CD14-positive monocyte (primary cell): ENCODE measurements at regions not wholly inside any gene's neighbourhood (a gene's known extent, or its start where the extent isn't known, plus 50 kb on each side); places are given as distances from the start of the nearest gene placed in this dataset.

Source experiments
- DNase-seq, 3 donors: peaks; one replicate each; pipeline ENCODE4 v3.0.0-alpha.2; 2011 to 2022
- H2AFZ ChIP-seq: 2 replicates; pipeline ENCODE4 v1.6.0; 2012; ENCODE audit warnings: mild to moderate bottlenecking, low read depth, low read length, inconsistent platforms; ENCODE audit not compliant: insufficient read depth, poor library complexity, severe bottlenecking
- H3K27ac ChIP-seq, 2 donors: 1 replicate in 1 of 2; 2 replicates in 1 of 2; pipeline ENCODE4 v1.5.1; 2012 to 2013; ENCODE audit warnings: low read length in 2 of 2, control low read depth in 1 of 2, inconsistent platforms in 1 of 2, low read depth in 1 of 2, mild to moderate bottlenecking in 1 of 2
- H3K27me3 ChIP-seq, 2 donors: one replicate each; pipeline versions ENCODE4 v1.6.0 to v1.6.1; 2011 to 2013; ENCODE audit warnings: low read length in 2 of 2; ENCODE audit not compliant: control insufficient read depth in 2 of 2, insufficient read depth in 2 of 2
- H3K36me3 ChIP-seq, 2 donors: replicated peaks in 1 of 2; 1 replicate in 1 of 2; 2 replicates in 1 of 2; pipeline versions ENCODE4 v1.5.1 to v1.6.1; 2012 to 2013; ENCODE audit warnings: low read length in 2 of 2, control low read depth in 1 of 2, inconsistent platforms in 1 of 2, mild to moderate bottlenecking in 1 of 2; ENCODE audit not compliant: insufficient read depth in 2 of 2, control insufficient read depth in 1 of 2
- H3K4me1 ChIP-seq, 2 donors: 1 replicate in 1 of 2; 2 replicates in 1 of 2; pipeline versions ENCODE4 v1.5.1 to v1.6.1; 2012 to 2013; ENCODE audit warnings: low read length in 2 of 2, control low read depth in 1 of 2, inconsistent platforms in 1 of 2, mild to moderate bottlenecking in 1 of 2, moderate library complexity in 1 of 2; ENCODE audit not compliant: insufficient read depth in 2 of 2, control insufficient read depth in 1 of 2
- H3K4me2 ChIP-seq: replicated peaks from 2 replicates; pipeline ENCODE3; 2012; ENCODE audit warnings: low read length, moderate library complexity, mild to moderate bottlenecking; ENCODE audit not compliant: poor library complexity, severe bottlenecking; ENCODE audit errors: extremely low read depth
- H3K4me3 ChIP-seq, 3 experiments: fragments of 200-600 bp in 1 of 3; sonication (generic) in 1 of 3; replicated peaks in 1 of 3; 1 replicate in 2 of 3; 2 replicates in 1 of 3; pipeline ENCODE4 v1.5.1; 2011 to 2013; ENCODE audit warnings: low read length in 3 of 3, mild to moderate bottlenecking in 3 of 3, control low read depth in 2 of 3, low read depth in 2 of 3, inconsistent platforms in 1 of 3, moderate library complexity in 1 of 3
- H3K79me2 ChIP-seq: 2 replicates; pipeline ENCODE4 v1.6.0; 2012; ENCODE audit warnings: mild to moderate bottlenecking, control low read depth, inconsistent platforms, low read length, moderate library complexity; ENCODE audit not compliant: insufficient read depth
- H3K9ac ChIP-seq: 2 replicates; pipeline ENCODE4 v1.6.0; 2017; ENCODE audit warnings: low read length, mild to moderate bottlenecking; ENCODE audit not compliant: insufficient read depth, poor library complexity, severe bottlenecking
- H3K9me3 ChIP-seq, 2 donors: replicated peaks in 1 of 2; 1 replicate in 1 of 2; 2 replicates in 1 of 2; pipeline versions ENCODE4 v1.5.1 to v1.6.1; 2012 to 2013; ENCODE audit warnings: low read length in 2 of 2, control low read depth in 1 of 2; ENCODE audit not compliant: control insufficient read depth in 1 of 2, insufficient read depth in 1 of 2
- H4K20me1 ChIP-seq: 2 replicates; pipeline ENCODE4 v1.6.0; 2012; ENCODE audit warnings: mild to moderate bottlenecking, low read length, control low read depth, moderate library complexity; ENCODE audit not compliant: insufficient read depth
- H3K27ac Mint-ChIP-seq, 7 donors: one replicate each; pipeline ENCODE4 v1.8.0; 2020; ENCODE audit warnings: mild to moderate bottlenecking in 7 of 7, mixed read lengths in 7 of 7, moderate library complexity in 6 of 7, inconsistent platforms in 2 of 7
- H3K27me3 Mint-ChIP-seq, 3 donors: one replicate each; pipeline ENCODE4 v1.8.0; 2021 to 2022; ENCODE audit warnings: low read depth in 3 of 3, mild to moderate bottlenecking in 3 of 3, mixed read lengths in 3 of 3, moderate library complexity in 3 of 3, inconsistent platforms in 1 of 3
- H3K36me3 Mint-ChIP-seq, 2 donors: one replicate each; pipeline ENCODE4 v1.8.0; 2020; ENCODE audit warnings: mixed read lengths in 2 of 2, inconsistent platforms in 1 of 2, mild to moderate bottlenecking in 1 of 2
- H3K4me1 Mint-ChIP-seq: one replicate; pipeline ENCODE4 v1.8.0; 2020; ENCODE audit warnings: mild to moderate bottlenecking, mixed read lengths
- H3K4me3 Mint-ChIP-seq, 2 donors: one replicate each; pipeline ENCODE4 v1.8.0; 2020; ENCODE audit warnings: mild to moderate bottlenecking in 2 of 2, mixed read lengths in 2 of 2, moderate library complexity in 1 of 2
- H3K9me3 Mint-ChIP-seq, 7 donors: one replicate each; pipeline ENCODE4 v1.8.0; 2020 to 2022; ENCODE audit warnings: mixed read lengths in 7 of 7, mild to moderate bottlenecking in 6 of 7, moderate library complexity in 6 of 7, inconsistent platforms in 2 of 7
- CTCF ChIP-seq: fragments of 200-600 bp; IDR thresholded peaks from one replicate; pipeline ENCODE4 v1.8.0; 2022; ENCODE audit warnings: antibody characterized with exemption, mild to moderate bottlenecking
- WGBS: methylation state at CpG from one replicate; pipeline ENCODE4 v1.1.5; 2013; ENCODE audit warnings: missing lambda C conversion rate; ENCODE audit not compliant: insufficient coverage; 5-methylcytosine and 5-hydroxymethylcytosine counted together
- intact Hi-C, 2 donors: fragments of 100-400 bp; cut with micrococcal nuclease; formaldehyde crosslinking; loops; one replicate each; pipeline versions ENCODE4 v1.15.0 to v1.15.1; 2023

GRCh38 chr1:4062041-4062440, 162.0 kb upstream of the C1orf174 start:
- no peak overlapping the region for H3K27ac ChIP-seq
- WGBS = 90% methylated on average over 9 of the region's 9 CpGs

GRCh38 chr1:4062560-4062959, 162.5 kb upstream of the C1orf174 start:
- H3K36me3 ChIP-seq = no peaks in the 10 kb centered on the region
- Mint-ChIP-seq H3K27ac (no peak overlapping the region), H3K27me3 (peaks cover 0 to 2% (median under 1%) of the 10 kb centered on the region in 3 donors), H3K4me3 (no peak overlapping the region), H3K9me3 (peaks cover 0 to 2% (median 0%) of the 10 kb centered on the region in 7 donors), H3K4me1 (no peaks in the 10 kb centered on the region), H3K36me3 (no peaks in the 10 kb centered on the region)
- H3K27ac ChIP-seq = no peak overlapping the region
- no peaks in the 10 kb centered on the region for H4K20me1 ChIP-seq
- H3K79me2 ChIP-seq = no peaks in the 10 kb centered on the region
- H3K4me2 ChIP-seq = no peak overlapping the region
- no peak overlapping the region for H3K9ac ChIP-seq
- H3K27me3 ChIP-seq = no peaks in the 10 kb centered on the region
- no peaks in the 10 kb centered on the region for H3K4me1 ChIP-seq
- no peak overlapping the region for H2AFZ ChIP-seq
- TF ChIP-seq CTCF = no peak
- peaks cover 0 to 9% of the 10 kb centered on the region in 2 donors for H3K9me3 ChIP-seq
- no peak overlapping the region for H3K4me3 ChIP-seq
- DNase-seq = no peak
- WGBS = 89% methylated on average over 5 of the region's 13 CpGs
- intact Hi-C loops = no loop called here

More at GRCh38 chr1:4062041-4062440, 162.0 kb upstream of the C1orf174 start:
- Mint-ChIP-seq H3K36me3 (no peaks in the 10 kb centered on the region), H3K27ac (no peak overlapping the region), H3K4me3 (no peak overlapping the region), H3K27me3 (peaks cover 0 to 2% (median 2%) of the 10 kb centered on the region in 3 donors), H3K4me1 (no peaks in the 10 kb centered on the region), H3K9me3 (peaks cover 0 to 2% (median 0%) of the 10 kb centered on the region in 7 donors)
- Histone ChIP-seq H3K4me3 (no peak overlapping the region), H4K20me1 (no peaks in the 10 kb centered on the region), H3K79me2 (no peaks in the 10 kb centered on the region), H2AFZ (no peak overlapping the region), H3K4me2 (no peak overlapping the region), H3K9ac (no peak overlapping the region), H3K27me3 (no peaks in the 10 kb centered on the region), H3K9me3 (peaks cover 0 to 8% of the 10 kb centered on the region in 2 donors), H3K4me1 (no peaks in the 10 kb centered on the region), H3K36me3 (no peaks in the 10 kb centered on the region)
- no peak for DNase-seq
- TF ChIP-seq CTCF = no peak
- intact Hi-C loops = no loop called here
